ENCODE measurements at regions not wholly inside any gene's neighbourhood (a gene's known extent, or its start where the extent isn't known, plus 50 kb on each side); places are given as distances from the start of the nearest gene placed in this dataset.

- ChIA-PET CTCF (no interaction called here), POLR2A (no interaction called here)
- no peak for DNase-seq (ENCODE audit: low read depth, low spot score)
- TF ChIP-seq, protein P1, sequence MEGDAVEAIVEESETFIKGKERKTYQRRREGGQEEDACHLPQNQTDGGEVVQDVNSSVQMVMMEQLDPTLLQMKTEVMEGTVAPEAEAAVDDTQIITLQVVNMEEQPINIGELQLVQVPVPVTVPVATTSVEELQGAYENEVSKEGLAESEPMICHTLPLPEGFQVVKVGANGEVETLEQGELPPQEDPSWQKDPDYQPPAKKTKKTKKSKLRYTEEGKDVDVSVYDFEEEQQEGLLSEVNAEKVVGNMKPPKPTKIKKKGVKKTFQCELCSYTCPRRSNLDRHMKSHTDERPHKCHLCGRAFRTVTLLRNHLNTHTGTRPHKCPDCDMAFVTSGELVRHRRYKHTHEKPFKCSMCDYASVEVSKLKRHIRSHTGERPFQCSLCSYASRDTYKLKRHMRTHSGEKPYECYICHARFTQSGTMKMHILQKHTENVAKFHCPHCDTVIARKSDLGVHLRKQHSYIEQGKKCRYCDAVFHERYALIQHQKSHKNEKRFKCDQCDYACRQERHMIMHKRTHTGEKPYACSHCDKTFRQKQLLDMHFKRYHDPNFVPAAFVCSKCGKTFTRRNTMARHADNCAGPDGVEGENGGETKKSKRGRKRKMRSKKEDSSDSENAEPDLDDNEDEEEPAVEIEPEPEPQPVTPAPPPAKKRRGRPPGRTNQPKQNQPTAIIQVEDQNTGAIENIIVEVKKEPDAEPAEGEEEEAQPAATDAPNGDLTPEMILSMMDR (IDR thresholded peaks at IDR 0.05; ENCODE audit: insufficient read depth, low read length, missing control alignments) = no peak
- no peak overlapping the region for H3K4me3 ChIP-seq (ENCODE audit: low read depth, low read length)
Observed at GRCh38 chr10:108307250-108307924, 1142.9 kb upstream of the SORCS1 start.

DNA sequence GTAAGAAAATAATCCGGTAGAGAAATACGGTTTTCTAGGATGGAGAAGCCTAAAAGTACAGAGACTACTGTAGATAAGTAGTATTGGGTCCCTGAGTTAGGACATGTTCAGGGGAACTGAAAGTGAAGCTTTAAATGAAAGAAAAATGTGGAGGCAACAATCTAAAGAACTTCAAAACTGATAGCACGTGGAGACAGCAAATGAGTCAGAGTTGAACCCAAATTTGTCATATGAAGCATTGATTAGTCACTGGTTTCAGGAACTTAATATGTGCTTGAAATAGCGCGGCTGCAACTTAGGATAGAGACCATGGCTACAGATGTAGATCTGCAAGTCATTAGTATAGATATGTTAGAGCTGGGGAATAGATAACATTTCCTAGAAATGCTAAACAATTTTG is 1138.6 kb upstream of the SORCS1 start:
- TF ChIP-seq, protein P1 (IDR thresholded peaks at IDR 0.05; ENCODE audit: insufficient read depth, low read length, missing control alignments) = no peak
- CTCF ChIA-PET = no interaction called here
- no peak overlapping the region for H3K4me3 ChIP-seq (ENCODE audit: low read depth, low read length)
- DNase-seq (ENCODE audit: low read depth, low spot score) = no peak
- POLR2A ChIA-PET = no interaction called here

- ChIA-PET CTCF (no interaction called here), POLR2A (no interaction called here)
- no peak for DNase-seq (ENCODE audit: low read depth, low spot score)
- H3K4me3 ChIP-seq (ENCODE audit: low read depth, low read length) = no peak overlapping the region
- TF ChIP-seq, protein P1 (IDR thresholded peaks at IDR 0.05; ENCODE audit: insufficient read depth, low read length, missing control alignments) = no peak
Observed at GRCh38 chr10:108301002-108301401, 1136.5 kb upstream of the SORCS1 start.

DNA sequence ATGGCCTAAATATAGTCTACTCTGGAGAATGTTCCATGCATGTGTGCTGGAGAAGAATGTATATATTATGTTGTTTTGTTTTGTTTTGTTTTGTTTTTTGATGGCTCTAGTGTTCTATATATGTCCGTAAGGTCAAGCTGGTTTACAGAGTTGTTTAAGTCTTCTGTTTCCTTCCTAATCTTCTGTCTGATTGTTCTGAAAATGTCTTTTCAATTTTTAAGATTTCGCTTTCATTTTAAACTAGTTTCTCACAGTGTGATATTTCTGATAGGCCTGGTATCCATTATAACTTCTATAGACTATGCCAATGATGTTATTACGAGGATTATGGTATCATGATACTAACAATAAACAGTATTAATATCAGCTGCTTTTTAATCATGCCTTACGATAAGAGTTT is 1126.3 kb upstream of the SORCS1 start:
- no peak for DNase-seq (ENCODE audit: low read depth, low spot score)
- ChIA-PET POLR2A (no interaction called here), CTCF (no interaction called here)
- TF ChIP-seq, protein P1 (IDR thresholded peaks at IDR 0.05; ENCODE audit: insufficient read depth, low read length, missing control alignments) = no peak
- H3K4me3 ChIP-seq (ENCODE audit: low read depth, low read length) = no peak overlapping the region

DNA sequence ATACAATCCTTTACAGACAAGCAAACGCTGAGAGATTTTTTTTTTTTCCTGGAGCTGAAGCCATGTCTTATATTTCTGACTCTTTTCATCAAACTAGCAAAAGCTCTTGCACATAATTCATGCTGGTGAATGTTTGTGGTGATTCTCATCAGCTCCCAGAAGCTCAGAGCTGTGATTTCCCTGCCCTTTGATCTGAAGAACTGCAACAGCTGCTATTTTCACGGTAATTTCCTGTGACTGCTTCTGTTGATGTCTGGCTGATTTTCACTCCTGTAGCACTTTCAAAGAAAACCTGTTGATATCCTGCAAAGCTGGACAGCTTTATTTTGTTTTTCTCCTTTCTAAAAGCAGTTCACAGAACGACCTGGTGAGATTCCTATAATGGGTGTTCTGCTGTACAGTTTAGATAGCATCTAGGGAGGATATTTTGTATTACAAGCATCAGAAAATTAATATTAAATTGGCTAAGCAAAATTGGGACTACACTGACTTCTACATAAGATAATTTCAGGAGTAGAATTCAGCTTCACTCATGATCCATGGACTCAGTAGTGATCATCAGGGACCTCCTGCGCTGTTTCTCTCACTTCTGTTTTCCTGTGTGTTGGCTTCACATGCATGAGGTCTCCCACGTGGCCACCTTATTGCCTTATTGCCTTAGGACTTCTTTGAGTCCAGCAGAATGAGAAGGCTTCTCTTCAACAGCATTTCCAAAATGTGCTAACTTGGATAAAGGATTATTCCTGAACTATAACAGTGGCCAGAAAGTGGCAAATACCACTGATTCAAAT is 1111.6 kb upstream of the SORCS1 start:
- DNase-seq (ENCODE audit: low read depth, low spot score) = no peak
- CTCF ChIA-PET = no interaction called here
- TF ChIP-seq, protein P1 (IDR thresholded peaks at IDR 0.05; ENCODE audit: insufficient read depth, low read length, missing control alignments) = no peak
- H3K4me3 ChIP-seq (ENCODE audit: low read depth, low read length) = no peak overlapping the region
- POLR2A ChIA-PET = no interaction called here

DNA sequence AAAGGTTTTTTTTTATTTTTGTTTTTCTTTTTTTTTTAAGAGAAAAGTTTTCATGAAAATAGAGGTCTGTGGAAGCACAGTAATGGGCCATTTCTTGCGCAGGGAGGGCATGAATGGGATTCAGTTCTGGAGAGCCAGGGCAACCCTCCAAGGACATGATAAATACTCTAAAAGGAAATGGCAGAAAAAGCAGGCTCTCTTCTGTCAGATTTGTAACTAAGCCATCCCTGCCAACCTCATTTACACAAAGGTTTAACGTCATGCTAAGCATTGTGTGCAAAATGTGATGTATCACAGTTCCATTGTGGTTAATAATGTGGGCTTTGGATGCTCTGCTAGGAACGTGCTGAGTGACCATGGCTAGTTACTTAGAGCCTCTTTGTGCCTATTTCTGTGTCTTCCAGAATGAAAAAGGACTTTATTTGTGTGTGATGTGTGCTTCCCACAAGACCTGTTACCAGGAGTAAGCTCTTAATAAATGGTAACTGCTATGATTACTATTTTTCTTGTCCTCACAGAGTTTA is 1095.9 kb upstream of the SORCS1 start:
- POLR2A ChIA-PET = no interaction called here
- CTCF ChIA-PET = no interaction called here
- TF ChIP-seq, protein P1 (IDR thresholded peaks at IDR 0.05; ENCODE audit: insufficient read depth, low read length, missing control alignments) = no peak
- DNase-seq (ENCODE audit: low read depth, low spot score) = no peak
- H3K4me3 ChIP-seq (ENCODE audit: low read depth, low read length) = no peak overlapping the region

All from AG04449 (cell line).